Suprapubic skin (tissue), 4 donors: ENCODE measurements at regions not wholly inside any gene's neighbourhood (a gene's known extent, or its start where the extent isn't known, plus 50 kb on each side); places are given as distances from the start of the nearest gene placed in this dataset.

Experiments
- DNase-seq, 2 donors: peaks; one replicate each; pipeline ENCODE4 v3.0.0-alpha.2; 2019; ENCODE audit warnings: low spot score in 2 of 2
- H3K27ac ChIP-seq: fragments of 200-600 bp; sonication (generic); one replicate; pipeline ENCODE4 v1.5.1; 2019
- H3K27me3 ChIP-seq: fragments of 200-600 bp; sonication (generic); one replicate; pipeline ENCODE4 v1.5.1; 2019
- H3K36me3 ChIP-seq: fragments of 200-600 bp; sonication (generic); one replicate; pipeline ENCODE4 v1.5.1; 2019
- H3K4me1 ChIP-seq: fragments of 200-600 bp; sonication (generic); one replicate; pipeline ENCODE4 v1.5.1; 2019
- H3K4me3 ChIP-seq: fragments of 200-600 bp; sonication (generic); one replicate; pipeline ENCODE4 v1.5.1; 2019; ENCODE audit warnings: mild to moderate bottlenecking
- H3K9me3 ChIP-seq: fragments of 200-600 bp; sonication (generic); one replicate; pipeline ENCODE4 v1.5.1; 2019
- CTCF ChIP-seq, 2 donors: fragments of 200-600 bp in 1 of 2; fragments of 450-650 bp in 1 of 2; sonication (generic) in 1 of 2; IDR thresholded peaks; one replicate each; pipeline ENCODE4 v1.5.1; 2016 to 2019; ENCODE audit warnings: antibody characterized with exemption in 2 of 2, mild to moderate bottlenecking in 1 of 2, moderate library complexity in 1 of 2
- EP300 ChIP-seq: sonication (generic); formaldehyde crosslinking; IDR thresholded peaks from one replicate; pipeline ENCODE4 v1.6.1; 2017; ENCODE audit warnings: antibody characterized with exemption
- POLR2A ChIP-seq, 2 donors: fragments of 450-650 bp; IDR thresholded peaks; one replicate each; pipeline ENCODE4 v1.6.1; 2017; ENCODE audit warnings: antibody characterized with exemption in 2 of 2, mild to moderate bottlenecking in 2 of 2, moderate library complexity in 2 of 2
- POLR2AphosphoS5 ChIP-seq, 3 donors: sonication (generic); formaldehyde crosslinking; IDR thresholded peaks; one replicate each; pipeline ENCODE4 v1.6.1; 2017; ENCODE audit warnings: antibody characterized with exemption in 3 of 3
- WGBS: methylation state at CpG from one replicate; pipeline ENCODE4 v1.1.5; 2018; 5-methylcytosine and 5-hydroxymethylcytosine counted together

GRCh38 chr3:174336784-174337183, 522.4 kb upstream of the NAALADL2 start:
- H3K36me3 ChIP-seq = no peaks in the 10 kb centered on the region
- H3K27me3 ChIP-seq = no peaks in the 10 kb centered on the region
- no peak for DNase-seq
- no peak overlapping the region for H3K27ac ChIP-seq
- H3K4me1 ChIP-seq = no peaks in the 10 kb centered on the region
- no peaks in the 10 kb centered on the region for H3K9me3 ChIP-seq
- H3K4me3 ChIP-seq = no peak overlapping the region
- TF ChIP-seq CTCF (IDR thresholded peaks at IDR 0.05) (no peak), POLR2AphosphoS5 (IDR thresholded peaks at IDR 0.05) (no peak), POLR2A (IDR thresholded peaks at IDR 0.05) (no peak), EP300 (no peak)
- WGBS = 81% methylated on average over 4 of the region's 4 CpGs

DNA sequence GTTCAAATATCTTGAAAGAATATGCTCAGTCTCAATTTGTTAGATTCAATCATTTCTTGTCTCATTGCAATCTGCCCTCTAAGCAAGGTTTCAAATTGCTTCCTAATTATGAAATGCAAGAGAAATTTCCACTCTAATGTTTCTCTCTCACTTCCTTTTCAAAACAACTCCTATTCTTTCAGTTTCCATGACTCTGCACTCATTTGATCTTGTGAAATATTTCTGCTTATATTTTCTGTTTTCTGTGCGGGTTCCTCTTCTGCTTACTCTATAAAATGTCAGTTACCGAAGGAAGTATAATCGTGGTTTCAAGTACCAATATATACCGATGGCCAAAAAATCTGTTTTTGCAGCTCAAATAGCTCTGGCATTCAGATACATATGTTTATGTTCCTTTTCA, 521.9 kb upstream of the NAALADL2 start:
- H3K4me3 ChIP-seq = no peak overlapping the region
- no peak for DNase-seq
- TF ChIP-seq EP300 (no peak), POLR2A (IDR thresholded peaks at IDR 0.05) (no peak), POLR2AphosphoS5 (IDR thresholded peaks at IDR 0.05) (no peak), CTCF (IDR thresholded peaks at IDR 0.05) (no peak)
- WGBS = 72% methylated on average over 4 of the region's 4 CpGs
- H3K4me1 ChIP-seq = no peaks in the 10 kb centered on the region
- no peaks in the 10 kb centered on the region for H3K36me3 ChIP-seq
- H3K27ac ChIP-seq = no peak overlapping the region
- no peaks in the 10 kb centered on the region for H3K27me3 ChIP-seq
- no peaks in the 10 kb centered on the region for H3K9me3 ChIP-seq

- TF ChIP-seq POLR2AphosphoS5 (IDR thresholded peaks at IDR 0.05) (no peak), EP300 (no peak), POLR2A (IDR thresholded peaks at IDR 0.05) (no peak), CTCF (IDR thresholded peaks at IDR 0.05) (no peak)
- no peak for DNase-seq
- Histone ChIP-seq H3K27me3 (no peaks in the 10 kb centered on the region), H3K27ac (no peak overlapping the region), H3K4me1 (no peaks in the 10 kb centered on the region), H3K9me3 (no peaks in the 10 kb centered on the region), H3K4me3 (no peak overlapping the region), H3K36me3 (no peaks in the 10 kb centered on the region)
- WGBS = 96% methylated on average over 3 of the region's 3 CpGs
These were observed 518.2 kb upstream of the NAALADL2 start for GRCh38 chr3:174340624-174341587.

- no peak for DNase-seq
- Histone ChIP-seq H3K36me3 (no peaks in the 10 kb centered on the region), H3K27me3 (no peaks in the 10 kb centered on the region), H3K9me3 (no peaks in the 10 kb centered on the region), H3K27ac (no peak overlapping the region), H3K4me3 (no peak overlapping the region), H3K4me1 (no peaks in the 10 kb centered on the region)
- no peak for TF ChIP-seq EP300
- no peak for TF ChIP-seq CTCF (IDR thresholded peaks at IDR 0.05)
- TF ChIP-seq POLR2A (IDR thresholded peaks at IDR 0.05) = no peak
- TF ChIP-seq POLR2AphosphoS5 (IDR thresholded peaks at IDR 0.05) = no peak
- 86% methylated on average over 2 of the region's 2 CpGs for WGBS
These were observed 517.0 kb upstream of the NAALADL2 start for GRCh38 chr3:174342171-174342570.

DNA sequence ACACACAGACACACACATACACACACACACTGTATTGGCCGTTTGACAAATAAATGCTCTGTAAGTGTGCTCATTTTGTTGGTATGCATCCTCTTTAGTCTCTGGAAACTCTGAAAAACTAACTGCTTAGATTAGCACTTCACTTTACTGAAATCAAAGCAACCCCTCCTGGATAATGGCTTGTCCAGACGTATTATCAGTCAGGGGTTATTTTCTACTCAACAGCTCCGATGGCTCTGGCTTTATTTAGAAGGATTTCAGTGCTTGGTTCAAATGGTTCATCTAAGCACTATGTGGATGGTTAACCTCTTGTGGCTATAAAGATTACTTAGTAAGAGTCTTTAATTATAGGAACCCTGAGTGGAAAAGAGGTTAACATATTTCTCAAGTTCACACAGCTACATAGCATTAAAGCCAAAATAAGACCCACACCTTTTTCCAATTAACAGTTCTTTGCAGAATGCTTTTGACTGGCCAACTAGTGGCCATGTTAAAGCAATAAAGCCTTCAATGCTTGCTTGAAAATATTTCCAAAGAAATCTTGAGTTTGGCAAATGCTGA, 516.1 kb upstream of the NAALADL2 start:
- TF ChIP-seq EP300 = no peak
- TF ChIP-seq POLR2A (IDR thresholded peaks at IDR 0.05) = no peak
- no peak for TF ChIP-seq CTCF (IDR thresholded peaks at IDR 0.05)
- no peak for TF ChIP-seq POLR2AphosphoS5 (IDR thresholded peaks at IDR 0.05)
- 46% methylated on average over 3 of the region's 3 CpGs for WGBS
- Histone ChIP-seq H3K4me3 (no peak overlapping the region), H3K36me3 (no peaks in the 10 kb centered on the region), H3K9me3 (no peaks in the 10 kb centered on the region), H3K27me3 (no peaks in the 10 kb centered on the region), H3K27ac (no peak overlapping the region), H3K4me1 (no peaks in the 10 kb centered on the region)
- DNase-seq = no peak
